ENCODE measurements at regions not wholly inside any gene's neighbourhood (a gene's known extent, or its start where the extent isn't known, plus 50 kb on each side); places are given as distances from the start of the nearest gene placed in this dataset.

- no peak for DNase-seq (ENCODE audit: low read depth)
- no peak for TF ChIP-seq MYC (IDR thresholded peaks at IDR 0.05; ENCODE audit: low read depth, low read length)
- no peak for TF ChIP-seq CTCF (IDR thresholded peaks at IDR 0.05; ENCODE audit: low read depth, low read length)
- TF ChIP-seq MAX (IDR thresholded peaks at IDR 0.05; ENCODE audit: low read depth, low read length) = no peak
- TF ChIP-seq POLR2A (IDR thresholded peaks at IDR 0.05; ENCODE audit: extremely low read depth, insufficient read length) = no peak
- no peak overlapping the region for H3K4me3 ChIP-seq (ENCODE audit: low read depth, low read length)
These were observed 140.0 kb upstream of the GPC1 start for GRCh38 chr2:240295256-240296103.

GRCh38 chr2:240296104-240296406 is 139.4 kb upstream of the GPC1 start:
- TF ChIP-seq CTCF (IDR thresholded peaks at IDR 0.05; ENCODE audit: low read depth, low read length) = no peak
- no peak overlapping the region for H3K4me3 ChIP-seq (ENCODE audit: low read depth, low read length)
- DNase-seq (ENCODE audit: low read depth) = no peak

- DNase-seq (ENCODE audit: low read depth) = no peak
- TF ChIP-seq POLR2A (IDR thresholded peaks at IDR 0.05; ENCODE audit: extremely low read depth, insufficient read length) (no peak), MYC (IDR thresholded peaks at IDR 0.05; ENCODE audit: low read depth, low read length) (no peak), CTCF (IDR thresholded peaks at IDR 0.05; ENCODE audit: low read depth, low read length) (no peak), MAX (IDR thresholded peaks at IDR 0.05; ENCODE audit: low read depth, low read length) (no peak)
- no peak overlapping the region for H3K4me3 ChIP-seq (ENCODE audit: low read depth, low read length)
These were observed 138.8 kb upstream of the GPC1 start for GRCh38 chr2:240296476-240297255.

DNA sequence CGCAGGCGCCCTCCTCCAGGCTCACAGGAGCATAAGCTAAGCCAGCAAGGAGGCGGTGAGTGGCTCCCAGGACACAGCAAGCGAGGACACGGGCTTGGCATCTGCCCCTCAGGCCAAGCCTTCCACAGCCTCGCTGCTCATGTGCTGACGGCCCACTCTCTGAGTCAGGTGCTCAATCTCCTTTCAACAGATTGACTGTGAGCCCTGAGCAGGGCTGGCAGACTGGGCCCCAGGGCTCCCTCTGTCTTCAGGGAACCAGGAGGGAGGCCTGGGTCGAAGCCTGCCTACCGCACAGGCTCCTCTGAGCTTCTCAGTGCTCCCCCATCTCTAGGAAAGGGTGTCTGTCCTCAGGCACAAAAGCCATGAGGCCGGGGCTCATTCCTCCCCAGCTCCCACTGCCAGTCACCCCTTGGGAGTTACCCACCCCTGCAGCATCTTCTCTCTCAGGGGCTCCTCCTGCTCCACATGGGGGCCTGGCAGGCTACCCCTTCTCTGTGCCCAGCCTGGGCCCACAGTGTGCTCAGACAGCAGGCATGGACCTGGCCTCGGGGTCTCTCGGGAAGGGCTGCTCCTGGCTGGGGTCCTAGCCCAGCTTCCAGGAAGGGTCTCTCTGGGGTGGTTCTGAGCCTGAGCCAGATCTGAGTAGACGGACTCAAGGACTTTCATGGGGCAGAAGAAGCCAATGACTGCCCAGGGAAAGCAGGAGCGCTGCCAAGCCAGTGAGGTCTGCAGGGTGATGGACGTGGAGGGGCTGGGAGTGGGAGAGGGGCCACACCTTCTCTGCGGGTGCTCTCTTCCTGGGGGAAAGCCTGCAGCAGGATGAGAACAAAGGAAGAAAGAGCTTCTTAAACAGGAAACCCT is 138.0 kb upstream of the GPC1 start:
- no peak overlapping the region for H3K4me3 ChIP-seq (ENCODE audit: low read depth, low read length)
- no peak for DNase-seq (ENCODE audit: low read depth)
- no peak for TF ChIP-seq MAX (IDR thresholded peaks at IDR 0.05; ENCODE audit: low read depth, low read length)
- TF ChIP-seq CTCF (IDR thresholded peaks at IDR 0.05; ENCODE audit: low read depth, low read length) = no peak
- no peak for TF ChIP-seq POLR2A (IDR thresholded peaks at IDR 0.05; ENCODE audit: extremely low read depth, insufficient read length)
- no peak for TF ChIP-seq MYC (IDR thresholded peaks at IDR 0.05; ENCODE audit: low read depth, low read length)

DNA sequence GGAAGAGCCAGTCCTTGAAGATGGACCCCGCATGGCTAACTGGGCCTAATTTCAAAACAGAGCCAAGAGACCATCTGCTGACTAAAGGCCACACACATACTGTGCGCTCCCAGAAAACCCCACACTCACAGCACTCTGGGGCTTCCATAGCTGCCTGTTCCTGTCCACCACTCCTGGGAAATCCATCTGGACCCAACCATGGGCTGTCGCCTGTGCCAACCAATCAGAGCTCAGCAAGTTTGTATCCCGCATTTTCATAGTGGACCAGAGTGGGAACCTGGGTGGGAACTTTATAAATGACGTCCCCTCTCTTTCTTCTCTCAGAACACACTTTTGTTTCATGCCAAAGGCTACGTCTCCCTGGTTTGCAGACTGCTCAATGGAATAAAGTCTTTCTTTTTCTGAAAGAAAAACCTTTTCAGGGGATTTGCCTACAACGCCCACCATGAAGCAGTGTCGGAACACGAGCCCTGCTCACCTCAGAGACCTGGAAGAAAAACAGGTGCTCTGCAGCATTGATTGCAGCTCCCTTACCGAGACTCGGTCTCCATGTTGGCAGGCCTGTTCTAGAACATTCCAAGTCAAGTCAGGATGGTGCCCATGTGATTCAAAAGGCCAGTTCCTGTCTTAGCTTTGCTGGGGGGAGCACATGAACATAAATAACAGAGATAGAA is 137.2 kb upstream of the GPC1 start:
- H3K4me3 ChIP-seq (ENCODE audit: low read depth, low read length) = no peak overlapping the region
- no peak for DNase-seq (ENCODE audit: low read depth)
- TF ChIP-seq MAX (IDR thresholded peaks at IDR 0.05; ENCODE audit: low read depth, low read length) = no peak
- no peak for TF ChIP-seq CTCF (IDR thresholded peaks at IDR 0.05; ENCODE audit: low read depth, low read length)
- no peak for TF ChIP-seq POLR2A (IDR thresholded peaks at IDR 0.05; ENCODE audit: extremely low read depth, insufficient read length)
- TF ChIP-seq MYC (IDR thresholded peaks at IDR 0.05; ENCODE audit: low read depth, low read length) = no peak

Data from NB4 (cell line).